HUES64 (cell line): ENCODE measurements at regions not wholly inside any gene's neighbourhood (a gene's known extent, or its start where the extent isn't known, plus 50 kb on each side); places are given as distances from the start of the nearest gene placed in this dataset.

Experiments
- H3K27ac ChIP-seq: 2 replicates; pipeline ENCODE4 v1.7.0; 2013; ENCODE audit warnings: low read depth, low read length, inconsistent platforms
- H3K27me3 ChIP-seq: 2 replicates; pipeline ENCODE4 v1.6.1; 2013; ENCODE audit warnings: mild to moderate bottlenecking, low read length; ENCODE audit not compliant: insufficient read depth
- H3K36me3 ChIP-seq: 2 replicates; pipeline ENCODE4 v1.6.1; 2013; ENCODE audit warnings: mild to moderate bottlenecking, low read length; ENCODE audit not compliant: insufficient read depth
- H3K4me1 ChIP-seq: 2 replicates; pipeline ENCODE4 v1.6.1; 2013; ENCODE audit warnings: mild to moderate bottlenecking, low read length, moderate library complexity; ENCODE audit not compliant: insufficient read depth
- H3K4me3 ChIP-seq: 2 replicates; pipeline ENCODE4 v1.5.1; 2013; ENCODE audit warnings: mild to moderate bottlenecking, low read length, moderate library complexity
- H3K9ac ChIP-seq: 2 replicates; pipeline ENCODE4 v1.6.1; 2013; ENCODE audit warnings: mild to moderate bottlenecking, low read depth, low read length
- H3K9me3 ChIP-seq: 2 replicates; pipeline ENCODE4 v1.6.1; 2013; ENCODE audit warnings: low read depth, low read length; ENCODE audit not compliant: insufficient read depth
- WGBS: fragments of 150-250, 120-280 bp; methylation state at CpG from one replicate; pipeline ENCODE4 v1.1.7; 2013; ENCODE audit warnings: missing lambda C conversion rate; 5-methylcytosine and 5-hydroxymethylcytosine counted together

- Histone ChIP-seq H3K4me1 (no peaks in the 10 kb centered on the region; the same call in 1 of the 2 replicates), H3K27ac (no peak overlapping the region), H3K27me3 (peaks cover 2% of the 10 kb centered on the region; the same call in 1 of the 2 replicates), H3K9me3 (no peaks in the 10 kb centered on the region), H3K9ac (no peak overlapping the region), H3K36me3 (no peaks in the 10 kb centered on the region), H3K4me3 (no peak overlapping the region)
Observed at GRCh38 chr11:10923882-10924281, 66.0 kb upstream of the ZBED5 start.

- WGBS: 82% methylated on average over 1 of the region's 1 CpG
Observed at GRCh38 chr11:10922892-10923291, 65.0 kb upstream of the ZBED5 start.

GRCh38 chr11:10920875-10921274 lies 63.0 kb upstream of the ZBED5 start:
- Histone ChIP-seq H3K27me3 (no peaks in the 10 kb centered on the region), H3K36me3 (no peaks in the 10 kb centered on the region), H3K4me1 (no peaks in the 10 kb centered on the region; the same call in 1 of the 2 replicates), H3K27ac (no peak overlapping the region), H3K9me3 (peaks cover 20% of the 10 kb centered on the region), H3K9ac (no peak overlapping the region), H3K4me3 (no peak overlapping the region)

More at GRCh38 chr11:10922892-10923291, 65.0 kb upstream of the ZBED5 start:
- no peaks in the 10 kb centered on the region; the same call in 1 of the 2 replicates for H3K4me1 ChIP-seq
- H3K27ac ChIP-seq: no peak overlapping the region
- no peak overlapping the region for H3K4me3 ChIP-seq
- H3K27me3 ChIP-seq: no peaks in the 10 kb centered on the region
- H3K9ac ChIP-seq: no peak overlapping the region
- H3K9me3 ChIP-seq: peaks cover 6% of the 10 kb centered on the region
- H3K36me3 ChIP-seq: no peaks in the 10 kb centered on the region

DNA sequence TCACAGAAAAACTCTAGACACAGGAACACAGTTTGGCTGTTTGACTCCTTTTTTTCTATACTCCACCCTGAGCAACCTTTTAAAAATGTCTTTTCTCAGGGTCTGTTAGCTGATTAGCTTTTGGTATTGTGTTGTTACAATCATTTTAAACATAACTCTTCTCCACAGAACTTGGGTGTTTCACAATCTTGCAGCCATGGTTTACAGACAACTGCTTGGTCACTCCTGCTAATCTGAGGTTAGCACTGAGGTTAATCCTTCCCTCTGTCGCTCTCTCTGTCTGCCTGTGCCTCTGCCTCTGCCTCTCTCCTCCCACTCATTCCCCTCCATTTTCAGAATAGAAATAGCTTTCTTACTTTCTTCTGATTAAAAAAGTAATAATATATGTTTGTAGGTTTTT lies 62.4 kb upstream of the ZBED5 start:
- Histone ChIP-seq H3K9me3 (peaks cover 20% of the 10 kb centered on the region), H3K27me3 (no peaks in the 10 kb centered on the region), H3K36me3 (no peaks in the 10 kb centered on the region), H3K4me3 (no peak overlapping the region), H3K4me1 (no peaks in the 10 kb centered on the region; the same call in 1 of the 2 replicates), H3K9ac (no peak overlapping the region), H3K27ac (no peak overlapping the region)
- 83% methylated on average over 1 of the region's 1 CpG for WGBS

DNA sequence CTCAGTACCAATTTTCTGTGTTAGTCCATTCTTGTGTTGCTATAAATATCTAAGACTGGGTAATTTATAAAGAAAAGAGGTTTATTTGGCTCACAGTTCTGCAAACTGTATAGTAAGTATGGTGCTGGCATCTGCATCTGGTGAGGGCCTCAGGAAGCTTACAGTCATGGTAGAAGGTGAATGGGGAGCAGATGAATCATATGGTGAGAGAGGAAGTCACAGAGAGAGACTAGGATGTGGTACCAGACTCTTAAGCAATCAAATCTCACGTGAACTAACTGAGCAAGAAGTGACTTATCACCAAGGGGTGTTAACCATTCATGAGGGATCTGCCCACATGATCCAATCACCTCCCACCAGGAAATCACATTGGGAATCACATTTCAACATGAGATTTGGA lies 60.8 kb upstream of the ZBED5 start:
- WGBS: 100% methylated on average over 1 of the region's 1 CpG
- no peak overlapping the region for H3K27ac ChIP-seq
- H3K4me1 ChIP-seq: no peaks in the 10 kb centered on the region
- peaks cover 20% of the 10 kb centered on the region for H3K9me3 ChIP-seq
- H3K36me3 ChIP-seq: no peaks in the 10 kb centered on the region
- no peak overlapping the region for H3K4me3 ChIP-seq
- no peaks in the 10 kb centered on the region for H3K27me3 ChIP-seq
- H3K9ac ChIP-seq: no peak overlapping the region

- Histone ChIP-seq H3K27ac (no peak overlapping the region), H3K27me3 (no peaks in the 10 kb centered on the region), H3K36me3 (no peaks in the 10 kb centered on the region), H3K9me3 (peaks cover 20% of the 10 kb centered on the region), H3K9ac (no peak overlapping the region), H3K4me3 (no peak overlapping the region), H3K4me1 (no peaks in the 10 kb centered on the region)
- 96% methylated on average over 1 of the region's 1 CpG for WGBS
Observed at GRCh38 chr11:10918275-10918674, 60.4 kb upstream of the ZBED5 start.

GRCh38 chr11:10917802-10918201 lies 59.9 kb upstream of the ZBED5 start:
- 44% methylated on average over 1 of the region's 1 CpG for WGBS
- Histone ChIP-seq H3K4me3 (no peak overlapping the region), H3K27me3 (no peaks in the 10 kb centered on the region), H3K9ac (no peak overlapping the region), H3K4me1 (no peaks in the 10 kb centered on the region), H3K9me3 (peaks cover 20% of the 10 kb centered on the region), H3K27ac (no peak overlapping the region), H3K36me3 (no peaks in the 10 kb centered on the region)

DNA sequence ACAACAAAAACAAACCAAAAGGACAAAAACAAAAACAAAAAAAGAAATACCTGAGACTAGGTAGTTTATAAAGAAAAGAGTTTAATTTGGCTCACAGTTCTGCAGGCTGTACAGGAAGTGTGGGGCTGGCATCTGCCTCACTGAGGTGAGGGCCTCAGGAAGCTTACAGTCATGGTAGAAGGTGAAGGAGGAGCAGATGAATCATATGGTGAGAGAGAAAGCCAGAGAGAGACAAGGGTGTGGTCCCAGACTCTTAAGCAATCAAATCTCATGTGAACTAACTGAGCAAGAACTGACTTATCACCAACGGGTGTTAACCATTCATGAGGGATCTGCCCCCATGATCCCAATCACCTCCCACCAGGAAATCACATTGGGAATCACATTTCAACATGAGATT lies 58.8 kb upstream of the ZBED5 start:
- Histone ChIP-seq H3K4me1 (peaks cover 4% of the 10 kb centered on the region), H3K9ac (no peak overlapping the region)
- 0% methylated on average over 1 of the region's 1 CpG for WGBS

DNA sequence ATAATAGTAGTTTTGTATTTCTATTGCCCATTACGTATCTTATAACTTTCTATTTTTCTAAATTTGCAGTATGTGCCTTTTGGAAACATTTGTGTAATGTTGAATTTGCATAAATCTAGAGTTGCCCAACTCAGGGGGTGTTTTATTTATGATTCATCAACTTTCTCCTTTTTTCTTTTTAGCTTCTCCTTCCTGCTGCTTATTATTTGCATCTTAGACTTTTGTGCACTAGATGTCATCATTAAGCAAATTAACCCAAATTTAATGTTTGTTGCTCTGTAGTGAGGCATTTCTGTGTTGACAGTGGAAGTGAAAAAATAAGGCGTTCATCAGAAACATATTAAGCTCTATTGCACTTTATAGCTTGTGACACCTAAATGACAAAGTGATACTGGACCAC lies 56.2 kb upstream of the ZBED5 start:
- H3K36me3 ChIP-seq: no peaks in the 10 kb centered on the region
- peaks cover 5% of the 10 kb centered on the region for H3K4me1 ChIP-seq
- WGBS: 85% methylated on average over 1 of the region's 2 CpGs
- H3K9me3 ChIP-seq: peaks cover 20% of the 10 kb centered on the region
- no peak overlapping the region for H3K27ac ChIP-seq
- no peak overlapping the region for H3K4me3 ChIP-seq
- H3K9ac ChIP-seq: no peak overlapping the region
- H3K27me3 ChIP-seq: no peaks in the 10 kb centered on the region

More for the DNA sequence above, 58.8 kb upstream of the ZBED5 start:
- Histone ChIP-seq H3K27ac (no peak overlapping the region), H3K9me3 (peaks cover 20% of the 10 kb centered on the region), H3K27me3 (no peaks in the 10 kb centered on the region), H3K36me3 (no peaks in the 10 kb centered on the region), H3K4me3 (no peak overlapping the region)

- WGBS: 87% methylated on average over 1 of the region's 1 CpG
- peaks cover 15% of the 10 kb centered on the region for H3K9me3 ChIP-seq
- no peak overlapping the region for H3K9ac ChIP-seq
- H3K27ac ChIP-seq: no peak overlapping the region
- H3K4me3 ChIP-seq: no peak overlapping the region
- H3K36me3 ChIP-seq: no peaks in the 10 kb centered on the region
- H3K27me3 ChIP-seq: no peaks in the 10 kb centered on the region
- peaks cover 8% of the 10 kb centered on the region for H3K4me1 ChIP-seq
Observed at GRCh38 chr11:10913075-10913474, 55.2 kb upstream of the ZBED5 start.

DNA sequence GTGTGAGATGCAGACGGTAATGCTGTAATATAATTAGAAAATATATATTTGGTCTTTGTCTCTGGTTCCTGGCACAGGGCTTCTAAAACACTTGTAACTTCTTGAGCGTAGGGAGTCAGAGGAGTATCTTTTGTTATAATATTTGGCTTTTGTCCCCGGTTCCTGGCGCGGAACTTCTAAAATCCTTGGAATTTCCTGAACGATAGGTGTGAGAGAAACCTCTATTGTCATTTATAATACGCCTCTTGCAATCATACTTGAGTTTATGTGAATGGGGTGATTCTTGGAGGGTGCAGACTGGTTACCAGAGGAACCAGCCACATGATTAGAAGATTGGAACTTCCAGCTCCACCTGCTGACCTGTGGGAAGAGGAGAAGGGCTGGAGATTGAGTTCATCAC lies 54.1 kb upstream of the ZBED5 start:
- no peaks in the 10 kb centered on the region for H3K27me3 ChIP-seq
- no peaks in the 10 kb centered on the region for H3K36me3 ChIP-seq
- 85% methylated on average over 7 of the region's 7 CpGs for WGBS
- H3K9ac ChIP-seq: no peak overlapping the region
- H3K27ac ChIP-seq: no peak overlapping the region
- H3K4me1 ChIP-seq: peaks cover 8% of the 10 kb centered on the region
- H3K4me3 ChIP-seq: no peak overlapping the region
- peaks cover 4% of the 10 kb centered on the region; the same call in 1 of the 2 replicates for H3K9me3 ChIP-seq
